NCI-H187 (cell line): ENCODE measurements at regions not wholly inside any gene's neighbourhood (a gene's known extent, or its start where the extent isn't known, plus 50 kb on each side); places are given as distances from the start of the nearest gene placed in this dataset.

ENCODE experiments used
- DNase-seq, 2 experiments: peaks; one replicate each; lab custom pipeline; 2025; lab: John Stamatoyannopoulos, UW

DNA sequence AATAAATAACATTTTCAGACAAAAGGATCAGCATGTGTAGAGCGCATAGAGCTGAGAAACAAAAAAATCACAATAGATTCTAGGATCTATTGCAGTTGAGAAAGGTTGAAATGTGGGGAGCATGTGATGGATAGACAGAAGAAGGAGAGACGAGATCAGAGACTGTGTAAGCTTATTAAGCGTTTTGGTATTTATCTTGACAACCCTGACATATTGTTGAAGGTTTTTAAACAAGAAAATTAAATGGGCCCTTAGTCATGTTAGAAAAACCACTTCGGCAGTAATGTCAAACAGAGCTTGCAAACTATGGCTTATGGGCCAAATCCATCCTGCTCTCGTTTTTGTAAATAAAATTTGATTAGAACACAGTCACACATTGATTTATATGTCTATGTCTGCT is 200.5 kb upstream of the KLF4 start:
- DNase-seq: no peak

DNA sequence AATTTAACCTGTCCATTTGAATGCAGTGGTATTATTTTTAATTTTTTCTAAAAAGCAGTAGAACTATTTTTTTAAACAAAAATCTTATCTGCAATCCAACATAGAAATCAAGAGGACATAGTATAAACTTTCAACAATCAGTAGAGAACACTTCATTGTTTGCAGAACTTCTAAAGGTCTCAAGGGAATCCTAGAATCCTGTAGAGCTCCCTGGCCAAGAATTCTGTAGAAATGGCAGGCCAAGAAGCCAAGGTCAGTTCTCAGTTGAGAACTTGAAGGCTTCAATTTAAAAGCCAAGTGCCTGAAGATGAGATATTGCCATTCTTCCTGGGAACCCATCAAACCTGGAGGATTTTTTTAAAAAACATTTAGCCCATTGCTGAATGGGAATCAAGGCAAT is 199.2 kb upstream of the KLF4 start:
- DNase-seq: no peak

DNA sequence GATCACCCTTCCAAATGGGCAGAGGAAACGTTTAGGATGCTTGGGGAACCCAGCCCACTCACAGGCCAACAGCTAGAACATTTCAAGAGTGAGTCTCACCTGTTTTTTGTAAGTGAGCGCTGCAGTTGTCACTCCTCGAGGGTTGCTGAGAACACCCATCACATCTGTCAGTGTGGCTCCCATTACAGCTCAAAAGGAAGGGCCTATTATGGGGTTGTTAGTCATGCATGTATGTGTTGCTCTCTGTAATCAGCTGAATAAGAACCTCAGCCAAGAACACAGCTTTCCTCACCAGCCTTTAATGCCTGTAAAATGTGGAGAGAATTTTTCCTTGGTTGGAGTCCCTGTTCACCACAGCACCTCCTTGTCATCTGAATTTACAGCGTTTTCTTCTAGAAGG is 196.3 kb upstream of the KLF4 start:
- DNase-seq: no peak

DNA sequence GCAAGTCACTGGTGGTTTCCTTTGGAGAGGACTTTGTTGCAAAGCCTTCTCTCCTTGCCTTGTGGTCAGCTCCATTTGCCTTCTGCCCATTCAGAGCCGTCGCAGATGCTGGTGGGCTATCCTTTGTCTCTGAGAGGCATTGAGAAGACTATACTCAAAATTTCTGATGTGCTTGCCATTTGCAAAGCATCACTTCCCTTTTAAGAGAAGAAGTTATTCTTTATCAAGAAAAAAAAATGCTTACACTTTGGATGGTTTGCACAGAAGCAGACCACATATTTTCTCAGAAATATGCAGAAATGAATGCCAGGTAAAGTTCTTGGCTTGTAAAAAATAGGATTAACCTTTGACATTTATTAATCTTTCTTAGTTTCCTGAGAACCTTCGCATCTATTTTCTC is 195.8 kb upstream of the KLF4 start:
- no peak for DNase-seq

DNA sequence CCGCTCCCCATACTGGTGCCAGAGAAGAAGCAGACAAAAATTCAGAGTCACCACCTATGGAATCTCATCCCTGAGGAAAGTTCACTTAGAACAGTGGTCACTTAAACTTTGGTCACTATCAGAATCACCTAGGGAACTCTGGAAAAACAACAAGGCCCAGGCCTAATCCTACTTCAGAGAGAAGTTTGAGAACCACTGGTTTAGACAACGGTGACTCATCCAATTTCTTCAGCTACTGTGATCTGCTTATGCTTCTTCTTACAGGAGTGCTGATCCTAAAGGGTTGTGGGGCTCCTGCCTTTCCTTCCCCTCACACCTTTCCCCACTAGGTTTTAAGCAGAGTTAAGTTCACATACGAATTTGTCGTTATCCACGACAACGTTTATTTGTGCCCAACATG is 194.7 kb upstream of the KLF4 start:
- DNase-seq: no peak

DNA sequence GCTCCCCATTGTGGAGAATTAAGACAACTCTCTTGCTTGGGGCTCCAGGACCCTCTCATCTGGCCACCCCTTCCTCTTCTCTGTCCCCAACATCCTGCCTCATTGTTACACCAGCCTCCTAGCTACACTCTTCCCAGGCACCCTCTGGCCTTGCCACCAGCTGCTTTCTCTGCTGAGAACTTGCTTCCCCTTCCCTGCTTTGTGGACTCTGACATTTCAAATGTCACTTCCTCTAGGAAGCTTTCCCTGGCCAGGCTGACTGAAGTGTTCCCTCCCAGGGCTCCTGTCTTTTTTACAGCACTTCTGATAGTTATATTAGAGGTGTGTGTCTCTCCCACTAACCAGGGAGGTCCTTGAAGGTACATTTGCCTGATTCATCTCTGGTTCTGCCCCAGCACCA is 194.0 kb upstream of the KLF4 start:
- DNase-seq: no peak

DNA sequence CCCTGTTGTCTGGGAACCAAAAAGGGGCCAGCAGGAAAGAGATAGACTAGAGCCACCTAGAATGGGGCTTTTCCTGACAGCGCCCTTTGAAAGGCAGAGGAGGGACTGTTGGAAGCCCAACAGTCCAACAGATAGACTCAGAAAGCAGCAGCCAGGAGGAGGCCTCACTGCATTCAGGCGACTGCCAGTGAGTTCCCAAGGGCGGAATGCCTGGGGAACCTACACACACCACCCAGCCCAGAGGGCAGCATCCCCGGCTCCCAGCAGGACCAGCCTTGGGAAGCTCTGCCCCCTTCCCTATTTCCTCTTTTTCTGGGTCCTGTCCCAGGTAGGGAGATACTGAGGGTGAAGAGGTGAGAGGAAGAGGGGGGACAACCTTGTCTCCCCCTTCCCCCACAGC is 192.4 kb upstream of the KLF4 start:
- DNase-seq: no peak

DNA sequence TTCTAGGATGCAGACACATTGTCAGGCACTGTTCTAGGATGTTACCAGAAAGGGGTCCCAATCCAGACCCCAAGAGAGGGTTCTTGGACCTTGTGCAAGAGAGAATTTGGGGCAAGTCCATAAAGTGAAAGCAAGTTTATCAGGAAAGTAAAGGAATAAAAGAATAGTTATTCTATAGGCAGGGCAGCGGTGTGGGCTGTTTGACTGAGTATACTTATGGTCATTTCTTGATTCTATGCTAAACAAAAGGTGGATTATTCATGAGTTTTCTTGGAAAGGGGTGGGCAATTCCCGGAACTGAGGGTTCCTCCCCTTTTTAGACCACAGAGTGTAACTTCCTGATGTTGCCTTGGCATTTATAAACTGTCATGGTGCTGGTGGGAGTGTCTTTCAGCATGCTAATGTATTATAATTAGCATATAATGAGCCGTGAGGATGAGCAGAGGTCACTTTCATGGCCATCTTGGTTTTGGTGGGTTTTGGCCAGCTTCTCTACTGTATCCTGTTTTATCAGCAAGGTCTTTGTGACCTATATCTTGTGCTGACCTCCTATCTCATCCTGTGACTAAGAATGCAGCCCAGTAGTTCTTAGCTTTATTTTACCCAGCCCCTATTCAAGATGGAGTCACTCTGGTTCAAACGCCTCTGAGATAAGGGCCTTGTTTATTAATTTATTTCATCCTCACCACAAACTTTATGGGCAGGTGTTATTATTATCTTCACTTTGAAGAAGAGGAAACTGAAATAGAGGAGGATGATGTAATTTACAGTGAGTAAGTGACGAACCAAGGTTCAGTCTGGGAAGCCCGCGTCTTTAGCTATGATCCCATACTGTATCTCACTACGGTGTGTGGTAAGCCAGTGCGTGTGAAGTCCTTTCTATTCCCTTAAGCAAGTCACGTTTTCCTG is 186.0 kb upstream of the KLF4 start:
- DNase-seq: no peak

DNA sequence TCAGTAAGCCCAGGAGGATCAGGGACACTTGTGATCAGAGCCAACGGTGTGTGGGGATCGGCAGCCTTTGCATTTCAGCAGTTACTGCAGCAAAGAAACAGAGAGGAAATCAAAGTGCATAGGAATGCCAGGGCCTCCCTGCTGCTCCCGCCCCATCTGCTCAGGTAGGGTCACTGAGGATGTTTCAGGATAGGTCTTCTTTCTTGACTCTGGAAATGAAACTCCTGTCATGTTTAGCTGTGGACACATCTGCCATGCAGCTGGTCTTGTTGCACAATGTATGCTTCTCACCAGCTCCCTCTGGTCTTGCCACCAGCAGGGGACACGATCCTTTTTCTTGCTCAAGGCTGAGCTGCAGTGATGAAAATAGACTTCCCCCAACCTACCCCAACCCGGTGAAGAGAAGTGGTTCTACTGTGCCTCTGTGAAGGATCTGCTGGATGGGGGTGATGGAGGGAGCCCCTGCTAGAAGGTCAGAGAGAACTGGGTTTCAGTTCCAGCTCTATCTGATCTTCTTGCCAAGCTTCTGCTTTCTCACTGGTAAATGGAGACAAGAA is 185.2 kb upstream of the KLF4 start:
- DNase-seq: no peak

DNA sequence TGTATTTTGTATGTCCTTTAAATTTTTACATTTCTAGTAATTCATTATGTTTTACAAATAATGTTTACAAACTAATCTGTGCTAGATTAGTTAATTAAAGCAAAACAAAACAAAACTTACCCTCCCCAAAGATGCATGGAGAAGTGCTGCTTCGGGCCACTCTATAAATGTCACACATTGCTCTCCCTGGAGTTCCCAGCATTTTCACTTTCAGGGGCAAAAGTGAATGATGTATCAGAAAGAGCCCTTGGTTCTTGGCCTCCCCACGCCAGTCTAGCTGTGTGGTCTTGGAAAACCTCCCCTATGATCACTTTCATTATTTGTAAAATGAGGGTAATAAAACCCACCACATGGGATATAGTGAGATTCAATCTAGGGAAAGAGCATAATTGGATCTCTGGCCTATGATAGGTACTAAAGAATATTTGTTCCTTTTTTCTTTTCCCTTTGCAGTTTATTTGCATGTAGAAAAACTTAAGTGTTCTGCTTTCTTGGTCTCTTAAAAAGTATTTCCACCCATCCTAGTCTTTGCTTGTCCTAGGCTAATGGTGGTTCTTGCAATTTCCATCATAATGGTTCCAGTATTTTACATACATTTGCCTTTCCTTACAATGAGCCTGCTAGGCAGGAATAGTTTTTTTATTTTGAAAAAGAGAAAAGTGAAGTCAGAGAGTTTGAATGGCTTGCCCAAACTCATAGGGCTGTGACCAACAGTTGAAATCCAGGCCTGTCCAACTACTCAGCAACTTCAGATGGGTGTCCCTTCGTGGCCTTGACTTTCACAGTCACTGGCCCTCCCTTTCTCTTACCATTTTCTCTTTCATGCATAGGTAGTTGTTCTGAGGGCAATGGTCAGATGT is 184.5 kb upstream of the KLF4 start:
- DNase-seq: no peak

DNA sequence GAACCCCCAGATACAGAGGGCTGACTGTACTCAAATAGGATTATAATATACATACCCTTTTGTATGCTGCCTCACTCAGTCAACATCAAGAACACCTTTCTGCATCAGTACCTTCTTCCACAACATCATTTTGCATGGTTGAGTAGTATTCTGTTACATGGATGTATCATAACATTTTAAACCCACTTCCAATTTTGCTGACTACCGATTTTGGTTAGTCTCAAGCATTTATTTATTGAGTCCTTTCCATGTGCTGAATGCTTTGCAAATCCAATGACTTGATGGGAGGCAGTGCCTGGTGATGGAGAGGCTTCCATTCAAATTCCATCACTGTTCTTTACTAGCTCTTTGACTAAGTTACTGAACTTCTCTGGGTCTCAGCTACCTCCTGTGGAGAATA is 182.0 kb upstream of the KLF4 start:
- DNase-seq: no peak

DNA sequence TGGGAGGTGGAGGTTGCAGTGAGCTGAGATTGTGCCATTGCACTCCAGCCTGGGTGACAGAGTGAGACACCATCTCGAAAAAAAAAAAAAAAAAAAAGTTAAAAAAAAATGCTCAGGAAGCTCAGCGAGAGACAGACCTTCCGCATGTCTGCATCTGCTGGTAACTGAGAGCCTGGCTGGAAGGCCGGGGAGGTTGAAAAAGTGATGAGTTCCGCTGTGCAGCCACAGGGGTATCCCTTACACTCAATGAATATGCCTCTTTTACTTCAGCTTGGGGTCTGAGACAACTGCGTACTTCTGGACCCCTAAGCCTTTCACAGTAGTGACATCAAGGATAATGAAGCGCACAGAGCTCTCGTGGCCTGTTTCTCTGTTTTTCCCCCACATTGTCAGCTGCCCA is 179.9 kb upstream of the KLF4 start:
- no peak for DNase-seq

DNA sequence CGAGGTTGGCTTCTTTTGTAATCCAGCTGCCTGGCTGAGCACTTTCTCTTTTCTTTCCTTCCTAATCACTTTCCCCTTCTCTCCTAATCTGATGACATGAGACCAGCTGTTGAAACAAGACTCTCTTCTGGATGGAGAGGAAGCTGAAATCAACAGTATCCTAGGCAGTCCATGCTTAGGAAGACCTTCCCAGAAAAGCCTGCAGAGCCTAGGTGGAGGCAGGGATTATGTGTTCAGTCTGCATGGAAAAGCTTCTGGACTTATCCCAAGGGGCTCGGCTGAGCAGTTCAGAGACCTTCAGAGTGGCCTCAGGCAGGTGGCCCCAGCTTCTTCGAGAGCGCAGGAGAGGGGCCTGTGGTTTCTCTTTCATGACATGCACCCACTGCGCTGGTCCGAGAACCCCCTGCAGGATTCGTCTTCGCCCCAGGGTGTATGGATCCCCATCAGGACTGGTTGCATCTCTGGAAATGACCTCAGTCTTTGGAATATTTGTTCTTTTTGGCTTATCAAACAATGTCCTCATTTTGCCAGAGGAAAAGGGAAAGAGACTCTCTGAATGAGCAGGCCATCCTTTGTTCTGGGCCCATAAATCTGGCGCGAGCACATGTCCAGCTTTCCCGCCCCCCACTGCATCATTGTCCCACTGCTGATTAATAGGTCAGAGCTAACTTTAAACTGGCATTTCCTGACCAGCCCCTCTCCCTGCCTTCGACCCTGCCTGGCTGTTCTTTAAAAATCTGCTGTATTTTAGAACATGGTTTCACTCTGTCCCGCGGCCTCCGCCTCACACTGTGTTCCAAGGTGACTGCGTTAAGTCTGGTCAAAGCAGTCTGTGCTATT is 177.9 kb upstream of the KLF4 start:
- no peak for DNase-seq

DNA sequence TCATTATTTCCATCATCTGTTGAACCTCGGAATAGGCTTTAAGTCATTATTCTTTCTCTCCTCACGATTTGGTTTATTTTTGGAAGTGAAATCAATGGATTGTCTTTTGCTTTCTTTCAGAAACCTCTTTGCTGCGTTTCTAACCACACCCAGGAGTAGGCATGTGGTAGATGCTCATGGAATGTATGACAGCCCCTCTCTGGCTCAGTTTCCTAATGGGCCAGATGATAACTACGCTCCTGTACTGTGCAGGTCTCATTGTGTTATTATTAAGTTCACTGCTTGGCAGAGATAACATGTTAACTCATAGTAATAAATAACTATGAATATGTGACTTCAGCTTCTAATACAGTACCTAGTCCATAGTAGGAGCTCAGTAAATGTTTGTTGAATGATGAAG is 175.5 kb upstream of the KLF4 start:
- no peak for DNase-seq

DNA sequence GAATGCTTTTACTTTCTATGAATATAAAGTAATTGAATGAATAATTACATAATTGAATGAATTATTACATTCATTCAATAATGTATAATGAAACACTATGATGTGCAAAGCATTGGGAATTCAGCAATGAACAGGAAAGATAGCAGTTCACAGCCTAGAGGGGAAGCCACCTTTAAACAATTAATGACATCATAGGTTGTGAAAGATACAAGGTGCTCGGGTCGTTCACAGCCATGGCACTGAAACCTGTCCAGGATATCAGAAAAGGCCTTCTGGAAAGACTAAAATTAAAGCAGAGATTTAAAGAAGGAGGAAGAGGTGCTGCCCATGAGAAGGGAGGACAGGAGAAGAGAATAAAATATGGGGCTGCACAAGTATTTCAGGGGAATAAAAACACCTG is 171.4 kb upstream of the KLF4 start:
- no peak for DNase-seq

DNA sequence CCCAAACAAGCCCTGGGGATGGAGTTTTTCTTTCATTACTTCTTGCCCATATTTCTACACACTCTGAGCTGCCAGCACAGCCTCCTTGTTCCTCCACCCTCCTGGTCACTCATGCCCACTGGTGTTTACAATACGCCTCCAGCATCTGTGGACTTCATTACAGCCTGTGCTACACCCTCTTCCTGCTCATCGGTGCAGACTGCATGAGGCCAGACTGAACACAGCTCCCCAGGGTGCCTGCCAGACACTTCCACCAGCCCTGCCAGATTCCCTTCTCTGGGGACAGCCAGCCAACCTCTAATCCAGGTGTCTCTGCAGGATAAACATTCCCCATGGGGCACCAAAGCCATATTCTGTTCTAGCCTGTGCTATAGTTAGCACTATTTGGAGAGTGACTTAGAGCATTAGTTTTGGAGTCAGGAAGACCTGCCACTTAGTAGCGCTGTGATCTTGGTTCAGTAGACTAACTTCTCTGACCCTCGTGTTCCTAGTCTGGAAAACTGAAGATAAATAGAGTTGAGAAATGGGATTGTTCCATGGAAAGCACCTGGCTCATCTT is 163.8 kb upstream of the KLF4 start:
- DNase-seq: no peak

DNA sequence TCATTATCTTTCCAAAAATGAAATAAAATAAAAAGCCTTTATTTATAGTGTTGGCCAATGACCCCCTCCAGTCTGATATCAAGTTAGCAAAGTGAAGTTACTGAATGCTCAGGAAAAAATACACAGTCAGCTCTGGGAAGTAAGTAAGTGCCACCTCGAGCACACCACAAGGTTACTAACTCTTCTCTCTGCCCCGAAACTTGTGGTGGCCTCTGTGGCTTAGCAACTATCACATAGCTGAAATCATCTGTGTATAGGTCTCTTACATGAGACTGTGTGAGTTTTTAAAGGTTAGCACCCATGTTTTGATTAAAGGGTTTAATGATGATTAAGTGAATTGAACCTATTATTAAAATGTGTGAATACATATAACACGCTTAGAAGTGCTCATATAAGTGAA is 161.4 kb upstream of the KLF4 start:
- DNase-seq: no peak

DNA sequence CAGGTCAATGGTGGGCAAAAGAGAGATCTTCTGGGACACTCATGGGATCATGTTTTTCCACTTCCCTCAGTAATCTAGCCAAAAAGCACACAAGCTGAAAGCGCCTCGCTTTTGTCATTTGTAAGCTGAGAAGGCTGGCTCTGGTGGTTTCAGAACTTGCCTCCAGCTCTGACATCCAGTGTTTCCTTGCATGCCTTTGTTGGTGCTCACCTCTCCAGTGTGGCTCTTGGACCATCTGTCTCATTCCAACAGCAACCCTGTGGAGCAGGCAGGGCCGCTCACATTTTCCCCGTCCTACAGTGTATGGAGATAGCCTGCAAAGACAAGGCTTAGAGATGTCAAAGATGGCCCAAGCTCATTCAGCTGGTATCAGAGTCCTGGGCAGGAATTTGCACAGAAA is 160.8 kb upstream of the KLF4 start:
- no peak for DNase-seq

DNA sequence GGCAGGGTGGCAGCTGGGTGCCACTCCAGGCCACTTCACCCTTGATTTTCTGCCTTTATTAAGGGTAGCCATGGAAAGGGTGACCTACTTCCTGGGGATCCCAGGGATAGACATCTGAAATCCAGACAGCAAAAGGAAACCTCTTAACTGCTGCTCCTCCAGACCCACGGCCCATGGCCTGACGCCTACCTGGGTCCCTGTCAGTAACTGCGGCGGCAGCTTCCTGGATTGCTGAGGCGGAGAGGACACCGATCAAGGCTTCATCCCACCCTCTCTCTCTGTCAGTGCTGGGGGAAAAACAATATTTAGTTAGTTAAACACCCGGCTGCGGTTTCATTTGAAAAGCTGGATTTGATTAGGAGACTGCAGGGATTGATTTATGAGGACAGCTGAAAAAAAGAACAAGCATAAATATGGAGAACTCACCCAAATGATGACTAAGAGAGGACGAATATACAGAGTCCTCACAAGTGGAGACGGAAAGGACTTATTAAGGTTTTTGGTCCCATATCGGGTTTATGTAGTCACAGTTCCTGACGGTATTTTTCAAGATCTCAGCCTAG is 158.7 kb upstream of the KLF4 start:
- no peak for DNase-seq

DNA sequence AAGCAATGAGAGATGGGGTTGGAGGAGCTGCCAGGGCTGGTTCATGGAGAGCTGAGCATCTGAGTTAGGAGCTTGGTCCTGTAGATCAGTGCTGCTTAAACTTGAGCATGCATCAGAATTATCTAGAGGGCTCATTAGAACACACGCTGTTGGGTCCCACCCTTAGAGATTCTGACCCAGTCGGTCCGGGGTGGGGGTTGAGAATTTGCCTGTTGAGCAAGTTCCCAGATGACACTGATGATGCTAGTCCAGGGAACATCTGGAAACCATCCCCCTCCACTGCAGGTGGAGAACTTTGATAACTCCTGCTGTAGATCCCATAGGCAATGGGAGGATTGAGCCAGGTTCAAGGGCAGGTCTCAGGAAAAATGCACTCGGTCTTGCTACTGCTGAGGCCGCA is 158.0 kb upstream of the KLF4 start:
- DNase-seq: no peak

DNA sequence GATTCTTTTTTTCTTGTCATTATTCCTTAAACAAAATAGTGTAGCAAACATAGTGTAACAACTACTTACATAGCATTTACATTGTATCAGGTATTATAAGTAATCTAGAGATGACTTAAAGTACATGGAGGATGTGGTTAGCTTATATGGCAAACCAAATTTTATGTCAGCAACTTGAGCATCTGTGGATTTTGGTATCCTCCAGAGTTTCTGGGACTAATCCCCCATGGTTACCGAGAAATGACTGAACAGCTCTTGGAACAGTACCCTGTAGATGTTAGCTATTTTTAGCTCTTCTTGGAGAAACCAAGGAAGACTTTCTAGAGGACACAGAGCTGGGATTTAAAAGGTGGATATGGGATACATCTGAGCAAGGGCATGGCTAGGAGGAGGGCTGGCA is 157.6 kb upstream of the KLF4 start:
- no peak for DNase-seq

DNA sequence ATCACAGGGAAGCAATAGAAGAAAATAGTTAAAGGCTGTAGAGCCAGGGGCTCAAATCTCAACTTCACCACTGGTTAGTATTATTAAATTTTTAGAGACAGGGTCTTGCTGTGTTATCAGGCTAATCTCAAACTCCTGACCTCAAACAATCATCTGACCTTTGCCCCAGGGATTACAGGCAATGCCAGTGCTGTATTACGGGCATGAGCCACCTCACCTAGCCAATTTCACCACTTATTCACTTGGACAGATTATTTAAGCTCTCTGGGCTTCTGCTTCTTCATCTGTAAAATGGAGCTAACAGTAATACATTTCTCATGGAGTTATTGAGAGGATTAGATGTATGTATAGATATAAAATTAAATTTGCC is 155.9 kb upstream of the KLF4 start:
- DNase-seq: no peak
